ENCODE measurements at regions not wholly inside any gene's neighbourhood (a gene's known extent, or its start where the extent isn't known, plus 50 kb on each side); places are given as distances from the start of the nearest gene placed in this dataset.

GRCh38 chr14:44030831-44031383 is 476.2 kb downstream of the FSCB start:
- TF ChIP-seq ZFX (IDR thresholded peaks at IDR 0.05) (no peak), CTCF (conservative IDR thresholded peaks at IDR 0.05) (no peak)
